GM21515 (cell line): ENCODE measurements at regions not wholly inside any gene's neighbourhood (a gene's known extent, or its start where the extent isn't known, plus 50 kb on each side); places are given as distances from the start of the nearest gene placed in this dataset.
"Not testable (repeated sequence)": the region's sequence is repeated elsewhere in the genome, so short reads cannot be mapped to it uniquely, and the experiment has no call there.

Experiments
- ATAC-seq: cut with Tn5 transposase; IDR thresholded peaks from one replicate; pipeline ENCODE4 v1.9.1; 2021; ENCODE audit not compliant: unreplicated experiment

DNA sequence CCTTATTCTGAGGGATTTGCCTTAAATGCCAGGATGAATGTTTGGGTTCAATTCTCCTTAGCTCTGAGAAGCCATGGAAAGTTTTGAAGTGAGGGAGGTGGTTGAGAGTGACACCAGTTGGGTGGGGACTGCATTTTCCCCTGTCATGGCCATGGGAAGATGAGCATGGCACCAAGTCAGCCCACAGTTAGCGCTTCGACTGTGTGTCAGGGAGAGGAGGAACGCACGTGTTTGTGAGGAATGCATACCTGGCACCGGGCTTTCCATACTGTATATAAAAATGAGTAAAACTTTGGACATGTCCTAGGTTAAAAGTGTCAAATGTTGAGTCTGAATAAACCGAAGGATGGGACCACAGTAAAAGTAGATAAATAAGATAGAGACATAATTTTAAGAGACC, 187.5 kb upstream of the KL start:
- no peak for ATAC-seq

DNA sequence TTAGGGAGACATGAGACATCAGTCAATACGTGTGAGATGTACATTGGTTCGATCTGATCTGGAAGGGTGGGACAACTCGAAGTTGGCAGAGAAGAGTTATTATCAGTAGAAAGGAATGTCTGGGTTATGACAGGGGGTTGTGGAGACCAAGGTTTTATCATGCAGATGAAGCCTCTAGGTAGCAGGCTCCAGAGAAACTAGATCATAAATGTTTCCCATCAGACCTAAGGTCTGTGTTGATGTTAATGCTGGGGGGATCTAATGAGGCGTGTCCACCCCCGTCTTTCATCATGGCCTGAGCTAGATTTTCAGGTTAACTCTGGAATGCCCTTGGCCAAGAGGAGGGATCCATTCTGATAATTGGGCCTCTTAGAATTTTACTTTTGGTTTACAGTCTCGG, 187.0 kb upstream of the KL start:
- ATAC-seq: no peak

DNA sequence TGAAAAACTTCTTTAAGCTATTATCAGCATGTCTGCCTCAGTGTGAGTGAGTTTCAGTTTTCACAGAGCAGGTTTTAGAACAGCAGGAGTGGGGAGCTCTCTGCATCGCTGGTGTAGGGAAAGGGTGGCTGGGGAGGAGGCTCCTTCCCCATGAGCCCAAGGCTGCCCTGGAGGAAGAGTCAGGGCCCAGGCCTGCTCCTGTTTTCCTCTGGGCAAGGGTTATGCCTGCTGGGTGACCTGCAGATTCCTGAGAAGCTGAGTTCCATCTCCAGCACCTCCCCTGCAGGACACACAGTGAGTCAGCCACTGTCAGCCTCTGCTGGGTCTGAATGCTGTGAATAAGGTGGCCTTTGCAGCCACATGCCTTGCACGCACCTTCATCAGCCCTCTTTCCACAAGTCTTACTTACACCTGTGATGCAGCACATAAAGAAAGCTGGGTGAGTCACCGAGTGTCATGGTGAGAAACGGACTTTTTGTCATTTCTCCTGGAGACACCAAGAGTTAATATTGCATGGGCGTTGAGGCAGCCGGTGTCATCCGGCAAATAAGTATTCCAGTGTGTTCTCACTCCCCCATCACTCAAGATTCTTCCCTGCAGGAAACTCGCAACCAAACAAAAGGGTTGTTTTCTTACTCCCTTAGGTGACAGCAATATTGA, 186.4 kb upstream of the KL start:
- ATAC-seq: no peak

DNA sequence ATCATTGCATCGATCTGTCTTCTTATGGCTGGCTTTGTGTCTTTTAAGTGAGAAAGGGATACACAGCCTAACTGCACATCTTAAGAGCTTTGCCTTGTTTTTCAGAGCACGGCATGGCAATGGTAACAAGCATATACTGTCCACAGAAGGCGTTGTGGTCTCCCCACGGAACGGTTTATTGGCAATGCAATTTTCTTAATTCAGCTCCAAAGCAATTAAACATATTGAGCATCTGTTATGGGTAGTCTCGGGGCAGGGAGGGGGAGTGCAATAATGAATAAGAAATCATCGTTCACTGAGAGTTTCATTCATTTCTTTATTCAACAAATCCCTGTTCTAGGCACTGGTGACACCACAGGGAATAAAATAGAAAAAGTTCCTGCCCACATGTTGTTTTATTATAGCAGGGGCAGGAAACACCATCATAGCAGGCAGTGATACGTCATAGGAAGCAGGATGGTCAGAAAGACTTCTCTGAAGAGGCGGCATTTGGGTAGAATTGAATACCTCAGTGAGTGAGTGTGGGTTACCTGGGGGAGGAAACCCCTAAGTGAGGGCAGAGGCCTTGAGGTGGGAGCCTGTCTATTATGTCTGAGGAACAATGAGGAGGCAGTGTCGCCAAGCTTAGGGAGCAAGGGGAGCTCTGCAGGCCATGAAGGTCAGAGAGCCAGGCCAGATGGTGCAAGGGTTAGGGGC, 185.7 kb upstream of the KL start:
- no peak for ATAC-seq

DNA sequence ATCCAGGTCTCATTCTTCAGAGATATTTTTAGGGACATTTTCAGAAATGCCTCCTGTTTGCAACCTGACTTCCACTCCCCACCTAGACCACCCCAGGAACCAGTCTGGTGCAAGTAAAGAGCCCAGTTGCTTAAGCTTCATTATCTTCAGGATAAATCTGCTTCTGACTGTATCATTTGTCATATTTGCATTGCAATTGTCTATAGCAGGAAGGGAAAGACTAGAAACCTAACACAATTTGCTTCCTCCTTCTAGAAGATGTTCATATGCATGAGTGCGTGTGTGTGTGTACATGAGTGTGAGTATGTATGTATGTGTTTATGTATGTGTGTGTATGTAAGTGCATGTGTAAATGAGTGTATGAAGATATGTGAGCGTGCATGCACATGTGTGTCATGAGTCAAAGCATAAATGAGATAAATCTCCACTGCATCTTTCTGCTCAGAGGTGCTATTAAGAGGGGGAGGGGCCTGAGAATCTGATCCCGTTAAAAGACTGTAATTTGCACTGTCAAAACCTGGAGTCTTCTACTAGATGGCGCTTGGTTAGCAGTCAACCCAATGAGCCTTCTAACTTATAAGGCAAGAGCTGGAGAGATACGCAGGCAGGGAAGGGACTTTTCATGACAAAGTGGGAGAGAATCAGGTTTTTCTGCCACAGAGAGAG, 178.8 kb upstream of the KL start:
- no peak for ATAC-seq

DNA sequence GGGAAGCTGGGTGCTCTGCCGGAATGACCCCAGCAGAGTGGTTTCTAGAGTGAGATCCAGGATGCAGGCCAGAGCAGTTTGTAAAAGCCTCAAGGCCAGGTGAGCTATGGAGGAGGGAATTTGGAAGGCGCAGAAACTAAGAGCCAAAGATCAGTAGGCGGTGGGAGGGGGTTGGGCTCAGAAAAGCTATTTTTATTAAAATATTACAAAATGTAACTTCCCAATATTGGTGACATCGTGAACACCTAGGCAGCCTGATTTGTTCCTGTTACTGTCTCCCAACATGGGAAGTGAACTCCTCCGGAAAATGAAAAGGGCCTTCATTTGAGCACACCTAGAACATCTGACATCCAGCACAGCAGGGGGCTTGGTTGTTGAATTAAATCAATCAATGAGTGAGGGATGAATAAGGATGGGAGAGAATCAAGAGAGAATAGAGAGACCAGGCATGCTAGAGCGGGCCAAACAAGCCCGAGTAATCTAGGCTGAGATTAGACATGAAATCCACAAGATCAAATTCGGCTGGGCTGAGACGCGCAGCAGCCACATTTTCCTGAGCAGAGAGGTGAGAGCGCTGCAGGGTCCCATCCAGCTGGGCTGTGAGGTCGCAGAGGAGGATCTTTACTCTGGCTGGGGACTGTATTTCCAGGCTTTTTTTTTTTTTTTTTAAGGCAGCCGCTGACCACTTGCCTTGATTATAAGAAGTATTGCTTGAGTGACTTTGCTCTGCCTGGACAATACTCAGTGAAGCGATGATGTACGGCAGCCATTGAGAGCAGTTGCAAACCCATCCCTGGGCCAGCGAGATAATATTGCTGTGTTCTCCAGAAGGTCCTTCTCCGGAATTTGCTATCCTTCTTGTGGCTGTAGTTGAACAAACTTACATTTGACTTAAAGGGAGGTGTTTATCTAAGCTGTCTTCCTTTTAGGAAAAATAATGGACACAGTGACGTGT, 178.0 kb upstream of the KL start:
- ATAC-seq: no peak

DNA sequence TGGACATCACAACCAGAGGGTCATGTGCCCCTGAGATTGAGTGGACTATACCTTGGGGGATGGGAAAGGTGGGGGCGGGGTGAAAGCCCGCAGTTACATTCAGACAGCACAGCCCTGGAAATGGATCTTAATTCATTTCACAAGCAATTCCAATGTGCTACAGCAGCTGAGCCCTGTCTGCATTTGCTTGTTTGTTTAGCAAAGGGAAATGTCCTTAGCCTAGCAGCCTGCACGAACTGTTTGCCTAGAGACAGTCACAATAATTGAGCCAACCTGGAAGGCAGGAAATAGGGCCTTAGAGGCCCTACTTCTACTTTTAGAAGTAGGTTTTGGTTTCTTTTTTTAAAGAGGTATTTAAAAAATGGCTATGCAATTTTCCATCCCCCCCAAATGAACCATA, 177.3 kb upstream of the KL start:
- peak; percentile 64 for ATAC-seq

DNA sequence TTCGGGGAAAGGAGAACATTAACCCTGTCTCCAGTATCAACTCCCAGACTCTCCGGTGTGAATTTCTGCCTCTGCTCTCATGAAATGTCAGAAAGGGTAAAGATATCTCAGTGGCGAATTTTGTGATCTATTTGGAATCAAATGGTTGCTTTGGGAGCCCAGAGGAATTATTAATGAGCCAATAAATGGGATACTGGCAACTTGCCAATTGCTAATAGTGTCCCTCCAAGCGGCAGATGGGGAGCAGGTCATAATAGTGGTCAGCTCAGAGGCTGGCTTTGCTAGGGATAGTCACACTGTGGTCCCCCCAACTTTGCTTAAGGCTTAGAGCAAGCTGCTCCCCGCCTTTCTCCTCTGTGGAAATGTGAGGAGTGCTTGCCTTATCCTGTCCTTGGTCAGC, 176.1 kb upstream of the KL start:
- no peak for ATAC-seq

DNA sequence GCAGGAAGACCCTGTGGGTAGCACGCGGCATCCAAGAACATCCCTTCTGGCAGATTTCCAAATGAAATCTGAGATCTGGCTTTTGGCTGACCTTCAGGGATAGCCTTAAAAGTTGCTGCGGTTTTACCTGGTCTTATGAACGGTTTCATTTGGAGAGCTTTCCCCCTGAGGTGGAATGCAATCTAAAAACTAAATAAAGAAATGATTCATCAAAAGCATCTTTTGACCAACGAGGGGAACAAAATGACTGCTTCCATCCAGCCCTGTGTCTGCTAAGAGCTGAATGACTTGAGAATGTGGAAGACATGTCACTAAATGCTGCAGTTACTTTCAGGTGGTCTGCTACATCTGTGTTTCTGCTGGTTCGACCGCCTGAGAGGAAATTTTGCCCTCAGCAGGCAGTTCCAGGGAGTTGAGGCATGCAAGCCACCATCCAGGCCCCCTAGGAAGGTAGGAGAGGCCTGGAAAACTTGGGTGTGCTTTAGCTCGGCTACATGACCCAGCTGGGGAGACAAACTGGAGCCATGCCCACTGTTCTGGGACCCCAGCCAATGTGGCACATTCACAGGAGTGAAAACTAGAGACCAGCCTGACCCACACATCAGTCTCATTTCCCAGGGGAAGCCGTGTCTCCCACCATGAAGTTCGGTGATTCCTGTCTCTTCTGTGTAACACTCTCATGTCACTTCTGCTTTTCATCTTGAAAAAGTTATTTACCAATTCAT, 175.1 kb upstream of the KL start:
- peak; percentile 47 for ATAC-seq

DNA sequence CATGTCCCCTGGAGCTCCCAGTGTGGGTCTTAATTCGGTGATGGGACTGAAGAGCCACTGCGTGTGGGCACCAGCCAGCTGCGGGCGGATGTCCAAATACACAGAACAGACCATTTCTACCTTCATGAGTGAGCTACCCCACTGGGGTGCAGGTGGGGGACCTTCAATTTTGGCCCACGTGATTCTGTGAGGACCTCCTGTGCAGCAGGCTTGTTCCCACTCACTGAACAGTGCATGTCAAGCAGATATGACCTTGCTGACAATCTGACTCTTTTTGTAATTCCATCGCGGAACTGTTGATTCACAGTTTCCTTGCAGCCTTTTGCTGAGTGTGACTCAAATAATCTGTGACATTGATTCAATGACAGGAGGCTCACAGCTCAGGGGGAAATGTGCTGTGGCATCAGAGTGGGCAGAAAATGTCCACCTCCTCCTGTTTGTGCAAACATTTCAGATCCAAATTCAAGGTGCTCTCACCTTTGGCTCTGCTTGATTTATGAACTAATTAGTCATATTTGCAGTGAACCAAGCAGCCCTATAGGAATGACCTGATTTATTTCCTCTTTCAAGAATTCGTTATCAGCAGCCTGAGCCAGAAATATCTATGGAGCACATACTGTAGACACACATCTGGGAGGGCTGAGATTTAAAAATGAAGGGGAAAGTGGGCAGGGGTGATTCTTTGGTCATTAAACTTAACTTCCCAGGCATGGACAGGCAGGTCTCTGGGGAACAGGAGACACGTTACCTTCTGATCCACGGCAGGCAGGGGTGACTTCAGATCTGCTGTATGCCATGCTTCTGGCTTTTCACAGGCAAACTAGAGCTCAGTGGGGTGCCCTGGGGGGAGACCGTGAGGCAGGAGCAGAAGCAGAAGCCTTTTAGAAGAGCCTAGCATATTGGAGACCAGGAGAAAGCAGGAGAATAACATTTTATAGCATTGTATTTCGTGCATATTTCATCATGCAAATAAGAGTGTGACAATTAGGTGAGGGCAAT, 170.0 kb upstream of the KL start:
- no peak for ATAC-seq

DNA sequence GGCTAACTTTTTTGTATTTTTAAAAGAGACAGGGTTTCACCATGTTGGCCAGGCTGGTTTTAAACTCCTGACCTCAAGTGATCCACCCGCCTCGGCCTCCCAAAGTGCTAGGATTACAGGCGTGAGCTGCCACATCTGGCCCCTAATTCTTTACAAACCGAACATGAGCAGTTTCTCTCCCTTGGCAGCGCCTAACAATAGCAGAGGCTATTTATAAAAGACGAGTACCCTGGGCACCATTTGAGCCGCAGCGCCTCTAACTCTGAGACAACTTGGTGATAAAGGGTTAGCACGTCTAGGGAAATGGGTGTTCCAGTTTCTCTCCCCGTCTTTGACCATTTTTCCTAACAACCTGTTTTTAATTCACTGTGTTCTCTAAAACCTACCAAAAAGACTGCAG, 168.2 kb upstream of the KL start:
- not testable (repeated sequence) for ATAC-seq

DNA sequence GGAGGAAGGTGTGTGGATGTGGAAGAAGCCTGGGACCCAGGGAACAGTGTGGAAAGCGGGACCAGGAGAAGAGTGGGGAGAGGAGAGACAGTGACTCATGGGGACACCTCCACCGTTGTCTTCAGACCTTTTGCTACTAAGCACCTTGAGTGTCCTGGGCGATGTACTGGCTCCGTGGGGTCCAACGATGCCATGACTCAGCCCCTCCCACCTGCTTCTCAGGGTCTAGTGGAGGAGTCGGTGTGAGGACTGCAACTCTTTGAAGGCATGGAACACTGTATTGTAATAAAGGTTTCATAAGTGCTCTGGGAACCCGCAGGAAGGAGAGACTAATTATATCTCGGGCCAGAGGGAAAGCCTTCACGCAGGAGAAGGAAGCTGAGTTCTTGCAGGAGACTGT, 166.9 kb upstream of the KL start:
- no peak for ATAC-seq

DNA sequence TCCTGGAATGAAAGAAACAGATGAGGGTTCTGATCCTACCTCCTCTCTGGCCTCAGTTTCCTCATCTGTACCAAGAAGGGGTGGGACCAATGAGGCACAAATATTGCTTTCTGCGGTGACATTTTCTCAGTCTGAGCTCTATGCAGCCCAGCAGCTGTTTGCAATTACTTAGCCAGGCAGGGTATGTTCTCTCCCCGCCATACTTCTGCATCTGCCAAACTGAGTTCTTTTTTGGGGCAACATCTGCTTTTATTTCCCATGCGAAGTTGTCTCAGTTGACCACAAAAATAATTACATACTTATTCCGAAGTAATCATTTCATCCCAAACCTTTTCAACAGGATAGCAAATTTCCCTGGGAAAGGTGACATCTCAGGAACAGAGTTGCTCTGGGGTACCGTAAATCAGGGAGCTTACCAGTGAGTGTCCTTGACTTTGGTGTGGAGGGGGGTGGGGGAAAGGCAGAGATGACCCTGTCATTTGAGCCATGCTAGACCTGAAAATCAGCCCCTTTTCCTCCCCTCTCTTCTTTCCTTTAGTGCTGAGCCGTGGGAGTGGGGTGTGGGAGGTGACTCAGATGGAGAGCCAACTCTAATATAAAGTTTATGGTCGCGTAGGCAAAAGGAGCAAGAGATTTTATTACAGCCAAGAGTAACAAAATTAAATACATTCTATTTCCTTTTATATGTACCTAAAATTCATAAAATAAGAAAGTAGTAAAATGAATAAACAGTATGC, 165.7 kb upstream of the KL start:
- no peak for ATAC-seq

DNA sequence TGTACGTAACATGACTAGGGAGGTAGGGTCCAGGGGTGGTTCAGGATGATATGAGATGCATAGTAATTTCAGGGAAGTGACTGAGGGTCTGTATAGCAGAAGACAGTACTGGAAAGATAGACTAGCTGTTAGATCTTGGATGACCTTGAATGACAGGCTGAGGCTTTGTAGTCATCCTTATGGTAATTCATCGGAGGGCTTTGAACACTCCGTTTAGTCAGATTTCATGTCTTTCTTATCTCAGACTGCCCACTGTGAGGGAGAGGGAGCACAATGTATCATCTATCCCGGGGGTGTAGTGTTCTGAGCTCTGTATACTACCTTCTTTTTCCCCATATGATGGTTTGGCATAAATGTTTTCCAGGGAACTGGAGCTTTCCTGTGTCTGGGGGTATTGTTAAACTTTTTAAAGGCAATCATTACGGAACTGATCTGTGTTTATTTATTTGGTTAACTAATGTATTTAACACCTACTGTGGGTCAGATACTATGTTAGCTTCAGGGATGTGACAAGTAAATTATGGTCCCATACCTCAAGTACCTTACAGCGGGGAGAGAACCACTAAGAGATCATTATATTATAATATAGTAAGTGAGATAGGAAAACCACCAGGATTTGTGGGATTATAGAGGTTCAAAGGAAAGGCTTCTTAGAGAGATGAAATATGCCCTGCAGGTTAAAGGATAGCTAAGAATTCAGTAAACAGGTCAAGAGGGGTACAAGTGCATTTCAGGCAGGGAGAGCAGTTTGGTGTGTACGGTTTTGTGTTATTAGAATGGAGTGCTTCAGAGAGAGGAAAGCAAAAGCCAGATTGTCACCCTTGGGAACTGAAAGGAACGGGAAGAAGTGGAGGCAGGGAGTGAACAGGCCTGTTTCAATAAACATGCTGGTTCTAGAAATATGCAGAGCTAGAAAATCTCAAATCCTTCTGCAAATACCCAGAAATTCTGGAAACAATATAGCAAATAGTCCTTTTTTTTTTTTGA, 164.8 kb upstream of the KL start:
- ATAC-seq: no peak

DNA sequence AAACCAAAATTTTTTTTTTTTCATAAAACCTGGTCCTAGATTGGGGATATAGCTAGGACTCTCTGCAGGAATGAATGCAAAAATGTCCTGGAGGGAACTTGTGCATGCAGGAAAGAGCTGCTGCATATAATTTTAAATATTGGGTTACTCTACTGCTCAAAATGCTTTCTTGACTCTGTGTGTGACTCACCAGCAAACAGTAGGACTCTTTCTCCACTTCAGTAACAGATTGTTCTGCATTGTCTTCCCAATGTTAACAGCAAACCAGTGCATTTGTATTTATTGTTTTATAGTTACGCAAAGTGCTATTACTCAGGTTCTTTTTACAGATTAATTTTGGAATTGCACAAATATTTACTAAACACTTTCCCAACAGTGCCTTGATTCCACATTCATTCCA, 163.7 kb upstream of the KL start:
- no peak for ATAC-seq

DNA sequence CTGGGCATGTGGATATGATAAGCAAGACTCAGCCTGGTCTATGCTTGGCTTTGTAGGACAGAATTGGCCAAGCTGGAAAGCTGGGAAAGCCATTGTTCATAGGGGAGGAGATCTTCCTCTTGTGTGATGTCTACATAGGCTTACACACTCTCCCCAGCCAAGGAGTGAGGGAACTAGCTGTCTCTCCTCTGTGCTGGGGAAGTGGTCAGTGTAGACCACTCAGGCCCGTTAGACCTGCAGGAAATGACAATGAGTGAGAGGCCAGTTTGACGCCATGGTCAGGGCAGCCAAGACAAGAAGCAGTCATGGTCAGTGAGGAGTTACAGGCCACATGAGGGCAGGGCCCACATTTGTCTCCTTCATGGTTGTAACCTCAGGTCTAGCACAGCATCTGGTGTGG, 159.1 kb upstream of the KL start:
- no peak for ATAC-seq

DNA sequence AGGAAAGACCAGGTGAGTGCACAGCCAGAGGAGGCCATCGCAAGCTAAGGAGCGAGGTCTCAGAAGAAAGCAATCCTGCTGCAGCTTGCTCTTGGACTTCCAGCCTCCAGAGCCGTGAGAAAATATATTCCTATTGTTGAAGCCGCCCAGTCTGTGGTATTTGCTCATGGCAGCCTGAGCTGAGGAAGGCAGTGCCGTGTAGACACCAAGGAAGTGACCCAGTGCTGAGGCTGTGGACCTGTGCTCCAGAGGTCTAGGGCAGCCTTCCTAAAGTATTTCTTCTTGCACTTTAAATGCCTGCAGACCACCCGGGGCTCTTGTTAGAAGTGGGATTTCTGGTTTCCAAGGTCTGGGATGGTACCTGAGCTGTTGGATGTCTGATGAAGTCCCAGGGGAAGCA, 158.5 kb upstream of the KL start:
- ATAC-seq: no peak
